AG04450 (cell line): ENCODE measurements at regions not wholly inside any gene's neighbourhood (a gene's known extent, or its start where the extent isn't known, plus 50 kb on each side); places are given as distances from the start of the nearest gene placed in this dataset. TPM values are rescaled to one million over a fixed set of nuclear protein-coding genes. Genes with fewer than 3 reads are reported as not detected.
"Not testable (repeated sequence)": the region's sequence is repeated elsewhere in the genome, so short reads cannot be mapped to it uniquely, and the experiment has no call there.

Source experiments
- CTCF ChIA-PET: fragments of 300-600, 350-600 bp; formaldehyde crosslinking; extraction: SDS; loops from one replicate; lab custom pipeline; 2022; ENCODE audit warnings: antibody characterized with exemption, inconsistent platforms; lab: Charles Lee
- POLR2A ChIA-PET: fragments of 350-600 bp; formaldehyde crosslinking; extraction: SDS; loops from one replicate; lab custom pipeline; 2021; ENCODE audit warnings: antibody characterized with exemption, inconsistent platforms; lab: Yijun Ruan, JAX
- DNase-seq: peaks from one replicate; pipeline ENCODE4 v3.0.0-alpha.2; 2011; ENCODE audit warnings: low read depth, low spot score
- H3K27ac ChIP-seq: one replicate; pipeline ENCODE4 v1.5.1; 2012; ENCODE audit warnings: low read depth, low read length, control low read depth
- H3K27me3 ChIP-seq: one replicate; pipeline ENCODE4 v1.6.0; 2012; ENCODE audit warnings: low read length; ENCODE audit not compliant: control insufficient read depth, insufficient read depth
- H3K4me3 ChIP-seq: 2 replicates; pipeline ENCODE4 v1.5.1; 2011; ENCODE audit warnings: mild to moderate bottlenecking, low read depth, low read length, control low read depth
- H3K9me3 ChIP-seq: 2 replicates; pipeline ENCODE4 v1.5.1; 2012; ENCODE audit warnings: low read length; ENCODE audit not compliant: control insufficient read depth, insufficient read depth
- small RNA-seq: library from RNA; depleted of rRNA; stranded (forward); fragments of <200 nt; gene quantifications from one replicate; pipeline ENCODE3, GENCODE V24; 2012; ENCODE audit warnings: low read depth; ENCODE audit not compliant: insufficient read length
- TF ChIP-seq, protein P1 (sequence below): IDR thresholded peaks from 2 replicates; pipeline ENCODE4 v1.5.1; 2011; ENCODE audit warnings: low read depth, low read length, control low read depth, inconsistent platforms

DNA sequence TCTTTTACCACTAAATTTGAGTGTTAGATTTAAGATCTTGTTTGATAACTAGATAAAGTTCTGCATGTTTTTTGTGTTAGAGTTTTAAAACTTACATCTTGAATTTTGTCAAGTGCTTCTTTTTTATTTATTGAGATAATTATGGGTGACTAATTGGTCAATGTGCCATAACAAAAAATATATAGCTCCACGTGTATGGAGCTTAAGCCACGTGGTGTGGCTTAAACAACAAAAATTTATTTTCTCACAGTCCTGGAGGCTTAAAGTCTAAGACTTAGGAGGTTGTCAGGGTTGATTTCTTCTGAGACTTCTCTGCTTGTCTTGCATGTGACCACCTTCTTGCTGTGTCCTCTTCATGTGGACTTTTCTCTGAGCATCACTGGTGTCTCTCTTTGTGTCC is 1425.2 kb downstream of the CDY2B start:
- no peak overlapping the region for H3K4me3 ChIP-seq
- ChIA-PET CTCF (no interaction called here), POLR2A (no interaction called here)
- no peak for DNase-seq
- H3K9me3 ChIP-seq = no peaks in the 10 kb centered on the region
- H3K27ac ChIP-seq = no peak overlapping the region
- TF ChIP-seq, protein P1, sequence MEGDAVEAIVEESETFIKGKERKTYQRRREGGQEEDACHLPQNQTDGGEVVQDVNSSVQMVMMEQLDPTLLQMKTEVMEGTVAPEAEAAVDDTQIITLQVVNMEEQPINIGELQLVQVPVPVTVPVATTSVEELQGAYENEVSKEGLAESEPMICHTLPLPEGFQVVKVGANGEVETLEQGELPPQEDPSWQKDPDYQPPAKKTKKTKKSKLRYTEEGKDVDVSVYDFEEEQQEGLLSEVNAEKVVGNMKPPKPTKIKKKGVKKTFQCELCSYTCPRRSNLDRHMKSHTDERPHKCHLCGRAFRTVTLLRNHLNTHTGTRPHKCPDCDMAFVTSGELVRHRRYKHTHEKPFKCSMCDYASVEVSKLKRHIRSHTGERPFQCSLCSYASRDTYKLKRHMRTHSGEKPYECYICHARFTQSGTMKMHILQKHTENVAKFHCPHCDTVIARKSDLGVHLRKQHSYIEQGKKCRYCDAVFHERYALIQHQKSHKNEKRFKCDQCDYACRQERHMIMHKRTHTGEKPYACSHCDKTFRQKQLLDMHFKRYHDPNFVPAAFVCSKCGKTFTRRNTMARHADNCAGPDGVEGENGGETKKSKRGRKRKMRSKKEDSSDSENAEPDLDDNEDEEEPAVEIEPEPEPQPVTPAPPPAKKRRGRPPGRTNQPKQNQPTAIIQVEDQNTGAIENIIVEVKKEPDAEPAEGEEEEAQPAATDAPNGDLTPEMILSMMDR = no peak
- H3K27me3 ChIP-seq = no peaks in the 10 kb centered on the region

DNA sequence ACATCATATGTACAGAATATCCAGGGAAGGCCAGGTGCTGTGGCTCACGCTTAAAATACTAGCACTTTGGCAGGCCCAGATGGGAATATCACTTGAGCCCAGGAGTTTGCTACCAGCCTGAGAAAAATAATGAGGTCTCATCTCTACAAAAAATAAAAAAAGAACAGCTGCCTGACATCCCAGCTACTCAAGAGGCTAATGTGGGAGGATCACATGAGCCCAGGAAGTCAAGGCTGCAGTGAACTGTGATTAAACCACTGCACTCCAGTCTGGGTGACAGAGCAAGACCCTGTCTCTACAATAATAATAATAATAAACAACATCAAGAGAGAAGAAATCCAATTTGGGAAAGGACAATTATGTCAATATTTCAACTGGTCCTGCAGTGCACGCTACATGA is 1433.9 kb downstream of the CDY2B start:
- Histone ChIP-seq H3K27me3 (no peaks in the 10 kb centered on the region), H3K27ac (no peak overlapping the region), H3K4me3 (no peak overlapping the region), H3K9me3 (no peaks in the 10 kb centered on the region)
- TF ChIP-seq, protein P1 = no peak
- DNase-seq = no peak
- CTCF ChIA-PET = no interaction called here
- POLR2A ChIA-PET = no interaction called here

DNA sequence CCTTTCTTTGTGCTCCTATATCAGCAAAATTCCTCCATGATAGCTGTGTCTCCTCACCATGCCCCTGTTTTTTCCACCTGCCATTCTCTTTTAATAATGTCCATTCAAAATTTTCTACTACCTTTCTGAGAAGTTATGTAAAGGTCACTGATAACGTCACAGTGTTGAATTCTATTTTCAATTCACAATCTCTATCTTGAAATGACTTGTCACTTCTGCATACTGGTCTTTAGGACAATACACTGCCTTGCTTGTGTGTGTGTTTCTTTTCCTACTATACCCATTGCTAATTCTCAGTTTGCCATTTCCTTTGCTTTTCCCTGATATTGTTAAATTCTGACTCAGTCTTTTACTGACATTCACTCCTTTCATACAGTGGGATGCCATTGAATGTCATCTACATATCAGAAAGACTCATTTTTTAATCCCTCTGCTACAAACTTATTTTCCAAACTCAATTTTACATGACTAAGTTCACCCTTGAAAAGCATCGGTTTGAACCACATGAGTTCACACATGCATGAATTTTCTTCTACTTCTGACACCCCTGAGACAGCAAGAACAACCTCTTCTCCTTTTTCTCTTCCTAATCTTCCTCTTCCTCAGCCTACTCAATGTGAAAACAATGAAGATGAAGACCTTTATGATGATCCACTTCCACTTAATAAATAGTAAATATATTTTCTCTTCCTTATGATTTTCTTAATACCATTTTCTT is 1470.7 kb downstream of the CDY2B start:
- H3K27me3 ChIP-seq, H3K9me3 ChIP-seq, DNase-seq, H3K4me3 ChIP-seq, H3K27ac ChIP-seq, POLR2A ChIA-PET, CTCF ChIA-PET: not testable (repeated sequence)

DNA sequence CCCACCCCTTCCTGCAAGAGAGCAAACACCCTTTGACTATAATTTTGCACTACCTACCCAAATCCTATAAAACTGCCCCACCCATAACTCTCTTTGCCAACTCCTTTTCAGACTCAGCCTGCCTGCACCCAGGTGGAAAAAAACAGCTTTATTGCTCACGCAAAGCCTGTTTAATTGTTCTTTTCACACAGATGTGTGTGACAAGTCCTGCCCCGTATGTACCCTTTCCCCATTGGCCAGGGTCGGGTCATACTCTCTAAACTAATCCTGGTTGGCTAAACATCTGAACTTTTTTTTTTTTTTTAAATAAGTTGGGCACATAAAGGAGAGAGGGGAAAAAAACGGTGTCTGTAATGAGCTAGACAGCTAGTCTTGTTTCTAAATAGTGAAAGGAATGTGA is 1500.6 kb downstream of the CDY2B start:
- H3K27ac ChIP-seq, H3K4me3 ChIP-seq, POLR2A ChIA-PET, DNase-seq, CTCF ChIA-PET, H3K9me3 ChIP-seq, H3K27me3 ChIP-seq: not testable (repeated sequence)

DNA sequence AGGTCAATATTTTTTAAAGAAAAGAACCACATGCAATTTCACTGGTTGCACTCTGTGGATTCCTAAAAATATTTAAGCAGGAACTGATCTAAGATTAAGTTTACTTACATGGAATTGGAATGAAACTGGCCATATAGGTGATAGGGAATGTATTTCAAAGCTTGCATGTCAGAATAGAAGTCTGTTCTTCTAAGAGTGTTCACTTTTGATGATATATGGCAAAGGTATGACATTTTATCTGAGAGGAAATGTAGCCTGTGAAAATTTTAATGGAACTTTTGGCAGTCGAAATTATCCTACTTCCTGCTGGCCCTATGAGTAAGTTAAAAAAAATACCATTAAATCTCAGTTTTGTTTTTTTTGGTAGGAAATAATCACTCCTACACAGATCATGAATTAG is 1538.4 kb downstream of the CDY2B start:
- DNase-seq, POLR2A ChIA-PET, H3K9me3 ChIP-seq, H3K27ac ChIP-seq, CTCF ChIA-PET, H3K4me3 ChIP-seq, H3K27me3 ChIP-seq: not testable (repeated sequence)

DNA sequence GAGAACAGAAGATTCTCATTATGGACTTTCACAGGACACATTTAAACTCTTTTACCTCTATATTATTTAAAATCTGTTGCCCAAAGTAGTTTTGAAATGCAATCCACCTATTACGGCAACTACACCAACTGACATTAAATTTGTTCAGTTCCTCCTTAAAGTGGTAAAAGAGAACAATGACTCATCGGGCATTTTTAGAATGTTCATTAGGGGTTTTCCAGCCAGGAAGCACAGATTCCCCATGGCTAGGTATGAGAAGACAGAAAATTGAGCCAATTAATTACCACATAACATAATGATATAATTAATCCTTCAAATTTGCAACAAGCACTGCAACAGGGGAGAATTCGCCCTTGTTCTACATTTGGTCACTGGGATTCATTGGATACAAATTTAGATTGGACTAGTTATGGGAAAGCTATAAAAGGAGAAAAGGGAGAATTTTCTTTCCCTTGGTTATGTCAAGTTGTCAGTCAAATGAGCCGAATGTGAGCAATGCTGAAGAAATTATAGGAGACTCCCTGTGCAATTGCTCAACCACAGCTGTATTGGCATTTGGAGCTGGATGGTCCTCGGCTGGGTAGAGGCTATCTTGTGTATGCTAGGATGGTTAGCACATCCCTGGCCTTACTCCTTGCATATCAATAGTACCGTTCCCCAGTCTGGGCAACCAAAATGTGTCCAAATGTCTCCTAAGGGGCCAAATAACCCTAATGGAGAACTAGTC is 1549.8 kb downstream of the CDY2B start:
- H3K9me3 ChIP-seq, H3K27ac ChIP-seq, DNase-seq, H3K27me3 ChIP-seq, H3K4me3 ChIP-seq, CTCF ChIA-PET, POLR2A ChIA-PET: not testable (repeated sequence)

DNA sequence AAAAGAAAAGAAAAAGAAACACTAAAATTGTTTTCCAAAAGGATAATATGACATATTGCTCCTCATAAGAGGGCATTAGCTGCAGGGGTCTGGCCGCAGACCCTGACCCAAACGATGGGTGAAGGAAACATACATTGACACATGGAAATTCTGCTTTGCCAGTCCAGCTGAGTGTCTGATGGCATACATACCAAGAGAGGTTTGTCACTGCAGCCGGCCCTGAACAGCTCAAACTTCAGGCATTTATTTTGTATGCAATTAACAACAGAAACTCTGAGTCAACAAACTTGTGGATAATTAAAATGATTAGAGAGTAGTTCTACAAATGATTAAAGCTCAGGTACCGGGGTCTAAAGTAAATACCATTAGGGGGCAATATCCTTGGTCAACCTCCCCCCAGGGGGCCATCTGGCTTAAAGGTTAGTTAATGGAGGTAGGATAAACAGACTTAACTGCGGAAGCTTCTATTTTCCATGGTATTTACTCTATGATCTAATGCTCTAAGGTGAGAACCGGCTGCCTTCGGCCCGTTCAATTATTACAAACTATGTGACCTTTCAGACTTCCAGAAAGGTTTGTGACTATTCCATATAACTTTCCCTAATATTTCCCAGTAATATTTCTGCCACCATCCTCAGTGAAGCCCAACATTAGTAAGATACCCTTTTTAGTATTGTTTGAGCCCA is 1550.7 kb downstream of the CDY2B start:
- H3K4me3 ChIP-seq, H3K27me3 ChIP-seq, H3K9me3 ChIP-seq, POLR2A ChIA-PET, H3K27ac ChIP-seq, DNase-seq, CTCF ChIA-PET: not testable (repeated sequence)

Small RNA genes in the stretch of these regions (small RNA-seq; reads per million reads assigned to genes)
- gene RNU6-184P = not detected
